A673 (cell line): ENCODE measurements at regions not wholly inside any gene's neighbourhood (a gene's known extent, or its start where the extent isn't known, plus 50 kb on each side); places are given as distances from the start of the nearest gene placed in this dataset.

ENCODE experiments used
- CTCF ChIP-seq: fragments of 300-800, 200-600 bp; sonication (generic); conservative IDR thresholded peaks from 2 replicates; pipeline ENCODE4 v1.5.1; 2017; ENCODE audit warnings: low read depth, mild to moderate bottlenecking, antibody characterized with exemption, low read length, moderate library complexity, mixed read lengths
- EZH2 ChIP-seq: fragments of 200-600 bp; sonication (generic); IDR thresholded peaks from 2 replicates; pipeline ENCODE4 v1.6.1; 2017; ENCODE audit warnings: borderline replicate concordance, low read depth, mild to moderate bottlenecking, mixed read lengths, antibody characterized with exemption, low read length; ENCODE audit not compliant: poor library complexity, severe bottlenecking

GRCh38 chr1:56031001-56031400, 548.4 kb downstream of the PLPP3 start:
- TF ChIP-seq CTCF, result no peak
- TF ChIP-seq EZH2, result no peak
